H1 (cell line): ENCODE measurements at regions not wholly inside any gene's neighbourhood (a gene's known extent, or its start where the extent isn't known, plus 50 kb on each side); places are given as distances from the start of the nearest gene placed in this dataset.

Experiments used
- CTCF ChIA-PET: fragments of 300-600 bp; sonication (Branson Sonifier 250); formaldehyde crosslinking; loops from one replicate; lab custom pipeline; 2021; ENCODE audit not compliant: partially characterized antibody; lab: Charles Lee
- POLR2A ChIA-PET: fragments of 300-600 bp; sonication (Branson Sonifier 250); formaldehyde crosslinking; loops from one replicate; lab custom pipeline; 2021; ENCODE audit warnings: inconsistent platforms; ENCODE audit not compliant: partially characterized antibody; lab: Charles Lee
- DNase-seq, 2 experiments: peaks; one replicate each; pipeline versions ENCODE4 v3.0.0 to v3.0.0-alpha.2; 2010 to 2022; ENCODE audit warnings: low spot score in 2 of 2, low read depth in 1 of 2, mixed read lengths in 1 of 2
- FAIRE-seq: peaks from 2 replicates; lab custom pipeline; 2011; peaks lifted over from hg19 to GRCh38; lab: Jason Lieb, UNC
- H2AFZ ChIP-seq: 2 replicates; pipeline ENCODE4 v1.8.1; 2012; ENCODE audit warnings: low read length, inconsistent platforms
- H2AK5ac ChIP-seq: 2 replicates; pipeline ENCODE4 v1.6.1; 2013; ENCODE audit warnings: low read depth, low read length
- H2BK120ac ChIP-seq: replicated peaks from 2 replicates; pipeline ENCODE3; 2013; ENCODE audit warnings: low read depth, low read length, inconsistent platforms
- H2BK12ac ChIP-seq: 2 replicates; pipeline ENCODE4 v1.6.1; 2013; ENCODE audit warnings: low read depth, low read length
- H2BK15ac ChIP-seq: 2 replicates; pipeline ENCODE4 v1.6.1; 2013; ENCODE audit warnings: low read length
- H2BK20ac ChIP-seq: 2 replicates; pipeline ENCODE4 v1.6.1; 2013; ENCODE audit warnings: low read length
- H2BK5ac ChIP-seq: 2 replicates; pipeline ENCODE4 v1.6.1; 2013; ENCODE audit warnings: low read depth, low read length
- H3K14ac ChIP-seq: 2 replicates; pipeline ENCODE4 v1.6.1; 2013; ENCODE audit warnings: inconsistent platforms; ENCODE audit not compliant: insufficient read length
- H3K18ac ChIP-seq: 2 replicates; pipeline ENCODE4 v1.6.1; 2013; ENCODE audit warnings: low read length; ENCODE audit errors: extremely low read depth
- H3K23ac ChIP-seq: 2 replicates; pipeline ENCODE4 v1.6.1; 2013; ENCODE audit warnings: inconsistent platforms; ENCODE audit not compliant: insufficient read length
- H3K23me2 ChIP-seq: 2 replicates; pipeline ENCODE4 v1.6.1; 2013; ENCODE audit warnings: low read depth, low read length
- H3K27ac ChIP-seq: 2 replicates; pipeline ENCODE4 v1.6.1; 2011; ENCODE audit warnings: low read depth, low read length, inconsistent platforms
- H3K27me3 ChIP-seq, 4 experiments: replicated peaks in 1 of 4; 1 replicate in 1 of 4; 2 replicates in 3 of 4; pipeline versions ENCODE4 v1.6.1 to v1.8.1; 2011 to 2013; ENCODE audit warnings: low read length in 3 of 4, mild to moderate bottlenecking in 3 of 4, inconsistent platforms in 2 of 4, mixed read lengths in 2 of 4, moderate library complexity in 1 of 4; ENCODE audit not compliant: control insufficient read depth in 3 of 4, insufficient read depth in 3 of 4; ENCODE audit errors: extremely low read depth in 1 of 4
- H3K36me3 ChIP-seq, 4 experiments: 2 replicates each; pipeline versions ENCODE4 v1.6.1 to v1.8.1; 2011 to 2013; ENCODE audit warnings: mild to moderate bottlenecking in 4 of 4, low read length in 3 of 4, moderate library complexity in 2 of 4, control low read depth in 1 of 4, inconsistent platforms in 1 of 4; ENCODE audit not compliant: insufficient read depth in 4 of 4, control insufficient read depth in 2 of 4
- H3K4ac ChIP-seq: replicated peaks from 2 replicates; pipeline ENCODE3; 2013; ENCODE audit warnings: low read length, low read depth, mixed read lengths, inconsistent platforms; ENCODE audit not compliant: insufficient read length
- H3K4me1 ChIP-seq, 4 experiments: replicated peaks in 1 of 4; 1 replicate in 1 of 4; 2 replicates in 3 of 4; pipeline versions ENCODE4 v1.6.1 to v1.8.1; 2011 to 2013; ENCODE audit warnings: low read length in 3 of 4, inconsistent platforms in 2 of 4, mixed read lengths in 1 of 4; ENCODE audit not compliant: insufficient read depth in 4 of 4, control insufficient read depth in 3 of 4
- H3K4me2 ChIP-seq, 2 experiments: 2 replicates each; pipeline versions ENCODE4 v1.6.1 to v1.8.1; 2011 to 2013; ENCODE audit warnings: low read depth in 2 of 2, low read length in 2 of 2, control low read depth in 1 of 2, inconsistent platforms in 1 of 2, mild to moderate bottlenecking in 1 of 2; ENCODE audit not compliant: insufficient read depth in 1 of 2
- H3K4me3 ChIP-seq, 4 experiments: fragments of 200-600, 300-600 bp in 1 of 4; sonication (generic), shearing (Covaris generic), sonication (Bioruptor Twin) in 1 of 4; 2 replicates each; pipeline versions ENCODE4 v1.5.1 to v1.8.1; 2011 to 2016; ENCODE audit warnings: low read length in 4 of 4, low read depth in 3 of 4, control low read depth in 2 of 4, inconsistent platforms in 2 of 4, mild to moderate bottlenecking in 2 of 4, mixed read lengths in 1 of 4, moderate library complexity in 1 of 4; ENCODE audit not compliant: insufficient read depth in 2 of 4; ENCODE audit errors: extremely low read depth in 1 of 4
- H3K56ac ChIP-seq: replicated peaks from 2 replicates; pipeline ENCODE3; 2013; ENCODE audit warnings: low read depth, mild to moderate bottlenecking, mixed read lengths, low read length, inconsistent platforms; ENCODE audit not compliant: insufficient read length
- H3K79me1 ChIP-seq: 2 replicates; pipeline ENCODE4 v1.6.1; 2013; ENCODE audit warnings: low read depth, low read length, control low read depth
- H3K79me2 ChIP-seq, 2 experiments: 2 replicates each; pipeline versions ENCODE4 v1.6.1 to v1.8.1; 2012 to 2013; ENCODE audit warnings: low read length in 2 of 2, mild to moderate bottlenecking in 2 of 2, inconsistent platforms in 1 of 2; ENCODE audit not compliant: insufficient read depth in 2 of 2, control insufficient read depth in 1 of 2
- H3K9ac ChIP-seq, 4 experiments: replicated peaks in 1 of 4; 1 replicate in 1 of 4; 2 replicates in 3 of 4; pipeline versions ENCODE4 v1.6.1 to v1.8.1; 2011 to 2013; ENCODE audit warnings: low read depth in 3 of 4, low read length in 3 of 4, control low read depth in 2 of 4, mild to moderate bottlenecking in 2 of 4, moderate library complexity in 2 of 4, inconsistent platforms in 1 of 4; ENCODE audit errors: extremely low read depth in 1 of 4
- H3K9me3 ChIP-seq, 2 experiments: 2 replicates each; pipeline versions ENCODE4 v1.6.1 to v1.8.1; 2012 to 2013; ENCODE audit warnings: mild to moderate bottlenecking in 2 of 2, moderate library complexity in 2 of 2, control low read depth in 1 of 2, inconsistent platforms in 1 of 2, low read depth in 1 of 2, low read length in 1 of 2, mixed read lengths in 1 of 2; ENCODE audit not compliant: insufficient read depth in 2 of 2
- H4K20me1 ChIP-seq, 2 experiments: replicated peaks in 1 of 2; 2 replicates each; pipeline versions ENCODE3 to v1.8.1; 2011 to 2013; ENCODE audit warnings: inconsistent platforms in 2 of 2, low read length in 2 of 2, mild to moderate bottlenecking in 1 of 2; ENCODE audit not compliant: insufficient read depth in 2 of 2, control insufficient read depth in 1 of 2
- H4K5ac ChIP-seq: 2 replicates; pipeline ENCODE4 v1.6.1; 2013; ENCODE audit warnings: low read length, low read depth, mixed read lengths, inconsistent platforms; ENCODE audit not compliant: insufficient read length
- H4K8ac ChIP-seq: 2 replicates; pipeline ENCODE4 v1.8.0; 2013; ENCODE audit warnings: mild to moderate bottlenecking, moderate library complexity, low read length, inconsistent platforms; ENCODE audit not compliant: insufficient read depth; ENCODE audit errors: extremely low read depth
- H4K91ac ChIP-seq: replicated peaks from 2 replicates; pipeline ENCODE3; 2013; ENCODE audit warnings: low read length, mixed read lengths, inconsistent platforms; ENCODE audit not compliant: insufficient read length
- ASH2L ChIP-seq: fragments of 200-600, 300-600 bp; sonication (generic); IDR thresholded peaks from one replicate; pipeline ENCODE4 v1.7.1; 2017; ENCODE audit warnings: low read length
- ATF3 ChIP-seq: IDR thresholded peaks from 2 replicates; pipeline ENCODE4 v1.6.1; 2011; ENCODE audit warnings: low read depth, mild to moderate bottlenecking, low read length; ENCODE audit not compliant: insufficient read depth
- CBX8 ChIP-seq: fragments of 300-800, 300-1000 bp; sonication (generic); IDR thresholded peaks from 2 replicates; pipeline ENCODE4 v1.7.1; 2016; ENCODE audit warnings: low read depth, low read length, borderline replicate concordance
- CREB1 ChIP-seq: IDR thresholded peaks from 2 replicates; pipeline ENCODE4 v1.6.1; 2012; ENCODE audit warnings: inconsistent platforms
- EZH2 ChIP-seq: fragments of 200-600 bp; sonication (generic); IDR thresholded peaks from 2 replicates; pipeline ENCODE4 v1.7.1; 2012; ENCODE audit warnings: low read depth, mild to moderate bottlenecking, moderate library complexity, low read length, inconsistent platforms; ENCODE audit not compliant: severe bottlenecking
- GTF2F1 ChIP-seq: IDR thresholded peaks from 2 replicates; pipeline ENCODE4 v1.6.1; 2012; ENCODE audit warnings: low read depth, low read length, improper control_type of control experiment, borderline replicate concordance
- HDAC6 ChIP-seq: IDR thresholded peaks from one replicate; pipeline ENCODE4 v1.7.1; 2012; ENCODE audit warnings: low read depth, mild to moderate bottlenecking, inconsistent platforms, low read length, moderate library complexity
- JUN ChIP-seq: IDR thresholded peaks from 2 replicates; pipeline ENCODE4 v1.6.1; 2011; ENCODE audit warnings: low read depth, mild to moderate bottlenecking, improper control_type of control experiment, low read length
- KDM1A ChIP-seq: fragments of 200-600, 300-600 bp; sonication (generic); IDR thresholded peaks from 2 replicates; pipeline ENCODE4 v1.7.1; 2016; ENCODE audit warnings: mild to moderate bottlenecking, low read length, borderline replicate concordance
- MAFK ChIP-seq: IDR thresholded peaks from 2 replicates; pipeline ENCODE4 v1.6.1; 2012; ENCODE audit warnings: low read depth, mild to moderate bottlenecking, improper control_type of control experiment, low read length
- POLR2A ChIP-seq, 2 experiments: IDR thresholded peaks; 1 replicate in 1 of 2; 2 replicates in 1 of 2; pipeline ENCODE4 v1.6.1; 2011; ENCODE audit warnings: low read depth in 2 of 2, low read length in 2 of 2, mild to moderate bottlenecking in 2 of 2; ENCODE audit errors: control extremely low read depth in 1 of 2
- POU5F1 ChIP-seq: IDR thresholded peaks from 2 replicates; pipeline ENCODE4 v1.6.1; 2011; ENCODE audit warnings: low read depth, mild to moderate bottlenecking, low read length, moderate library complexity
- RXRA ChIP-seq: IDR thresholded peaks from 2 replicates; pipeline ENCODE4 v1.6.1; 2011; ENCODE audit warnings: low read depth, mild to moderate bottlenecking, low read length, moderate library complexity; ENCODE audit not compliant: insufficient read depth
- SP4 ChIP-seq: IDR thresholded peaks from 2 replicates; pipeline ENCODE4 v1.6.1; 2012; ENCODE audit warnings: low read length, inconsistent platforms
- TAF1 ChIP-seq: IDR thresholded peaks from 2 replicates; pipeline ENCODE4 v1.6.1; 2011; ENCODE audit warnings: mild to moderate bottlenecking, low read depth, low read length
- TBP ChIP-seq: IDR thresholded peaks from 2 replicates; pipeline ENCODE4 v1.6.1; 2011; ENCODE audit warnings: low read depth, low read length, improper control_type of control experiment
- WGBS, 2 experiments: shearing (Covaris generic) in 1 of 2; methylation state at CpG; one replicate each; pipeline versions ENCODE4 v1.1.6 to v1.1.7; 2013 to 2015; ENCODE audit warnings: low lambda C conversion rate in 2 of 2, mixed read lengths in 2 of 2, inconsistent platforms in 1 of 2, low coverage in 1 of 2, missing lambda C conversion rate in 1 of 2; ENCODE audit not compliant: insufficient replicate concordance in 2 of 2, insufficient coverage in 1 of 2, insufficient read length in 1 of 2; ENCODE audit errors: extremely low coverage in 1 of 2, missing lambda C conversion rate in 1 of 2; 5-methylcytosine and 5-hydroxymethylcytosine counted together

- no peak overlapping the region for H3K9ac ChIP-seq
- ChIA-PET POLR2A (no interaction called here), CTCF (interaction anchor here (0.6 to 1.6 kb wide), 5 partner anchors 9 to 176 kb away, joined by 3 to 6 read pairs (median 3); no protein-coding TSS in a partner anchor)
- no peak overlapping the region for H2AFZ ChIP-seq
- no peaks in the 10 kb centered on the region for H3K79me1 ChIP-seq
- no peak overlapping the region for H2AK5ac ChIP-seq
- H3K4ac ChIP-seq = no peak overlapping the region
- 93% methylated on average over 3 of the region's 3 CpGs; no CpG with 5 or more reads in 1 of the 2 experiments for WGBS, 2 experiments
- no peak overlapping the region for H3K23ac ChIP-seq
- no peaks in the 10 kb centered on the region for H3K36me3 ChIP-seq
- H4K20me1 ChIP-seq = no peaks in the 10 kb centered on the region
- H3K18ac ChIP-seq = no peak overlapping the region
- no peaks in the 10 kb centered on the region for H3K23me2 ChIP-seq
- H3K4me3 ChIP-seq = no peak overlapping the region
- H3K9me3 ChIP-seq = 0 out of 4 replicates have a peak, but pooled peaks cover 0 to 4% of the 10 kb centered on the region in 2 experiments
- no peaks in the 10 kb centered on the region for H3K79me2 ChIP-seq
- H4K5ac ChIP-seq = no peak overlapping the region
- no peak for FAIRE-seq
- no peak overlapping the region for H3K14ac ChIP-seq
- no peaks in the 10 kb centered on the region for H3K27me3 ChIP-seq
- H2BK20ac ChIP-seq = no peak overlapping the region
- H3K4me2 ChIP-seq = no peak overlapping the region
- H4K8ac ChIP-seq = no peak overlapping the region
- H2BK5ac ChIP-seq = no peak overlapping the region
- H2BK15ac ChIP-seq = no peak overlapping the region
- H4K91ac ChIP-seq = no peak overlapping the region
- H2BK120ac ChIP-seq = no peak overlapping the region
- H3K27ac ChIP-seq = no peak overlapping the region
- H2BK12ac ChIP-seq = no peak overlapping the region
- peaks cover 2 to 5% (median 3%) of the 10 kb centered on the region in 4 experiments; a peak in 3 of 7 replicates for H3K4me1 ChIP-seq
- H3K56ac ChIP-seq = no peak overlapping the region
- no peak for DNase-seq
- TF ChIP-seq CBX8 (no peak), ASH2L (no peak), TAF1 (no peak), GTF2F1 (no peak), SP4 (no peak), KDM1A (no peak), POLR2A (IDR thresholded peaks at IDR 0.05; ENCODE audit: control extremely low read depth in 1 of 2, low read depth in 2 of 2, low read length in 2 of 2) (no peak), CREB1 (no peak), POU5F1 (no peak), TBP (no peak), HDAC6 (no peak), JUN (no peak), EZH2 (no peak), ATF3 (no peak), MAFK (no peak), RXRA (no peak)
Observed at GRCh38 chr16:79988721-79989220, 388.2 kb upstream of the MAF start.
